Loucy (cell line): ENCODE measurements at regions not wholly inside any gene's neighbourhood (a gene's known extent, or its start where the extent isn't known, plus 50 kb on each side); places are given as distances from the start of the nearest gene placed in this dataset.

Source experiments
- CTCF ChIP-seq: fragments of 200-600 bp; sonication (generic); conservative IDR thresholded peaks from 2 replicates; pipeline ENCODE4 v1.5.1; 2014; ENCODE audit warnings: mild to moderate bottlenecking, antibody characterized with exemption, low read length
- EZH2phosphoT487 ChIP-seq: fragments of 200-600 bp; IDR thresholded peaks from 2 replicates; pipeline ENCODE4 v1.6.1; 2018; ENCODE audit warnings: antibody characterized with exemption, mild to moderate bottlenecking, moderate library complexity, borderline replicate concordance

GRCh38 chr3:176037636-176038035, 1159.6 kb downstream of the TBL1XR1 start:
- TF ChIP-seq CTCF, result no peak
- no peak for TF ChIP-seq EZH2phosphoT487
